ENCODE measurements at regions not wholly inside any gene's neighbourhood (a gene's known extent, or its start where the extent isn't known, plus 50 kb on each side); places are given as distances from the start of the nearest gene placed in this dataset.
"Not testable (repeated sequence)": the region's sequence is repeated elsewhere in the genome, so short reads cannot be mapped to it uniquely, and the experiment has no call there.

- FAIRE-seq (no peak), DNase-seq (ENCODE audit: insufficient read length, low spot score) (no peak)
Observed at GRCh38 chr4:78691334-78691754, 84.8 kb upstream of the BMP2K start.

GRCh38 chr4:78691971-78692821, 84.0 kb upstream of the BMP2K start:
- FAIRE-seq (no peak), DNase-seq (ENCODE audit: insufficient read length, low spot score) (no peak)

DNA sequence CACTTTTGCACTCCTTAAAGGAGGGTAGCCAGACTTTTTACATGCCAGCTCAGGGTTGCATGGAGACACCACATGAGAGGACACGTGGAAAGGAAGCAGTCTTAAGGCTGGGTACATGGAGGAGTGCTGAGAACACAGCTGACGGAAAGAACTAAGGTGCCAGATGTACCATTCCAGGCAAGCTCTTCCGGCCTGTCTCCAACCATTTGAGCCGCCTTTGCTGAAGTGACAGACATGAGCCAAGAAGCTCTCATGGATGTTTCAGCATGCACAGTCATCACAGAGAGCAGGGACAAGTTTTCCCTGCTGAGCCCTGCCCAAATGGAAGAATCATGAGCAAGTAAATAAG, 83.4 kb upstream of the BMP2K start:
- FAIRE-seq (no peak), DNase-seq (ENCODE audit: insufficient read length, low spot score) (no peak)

DNA sequence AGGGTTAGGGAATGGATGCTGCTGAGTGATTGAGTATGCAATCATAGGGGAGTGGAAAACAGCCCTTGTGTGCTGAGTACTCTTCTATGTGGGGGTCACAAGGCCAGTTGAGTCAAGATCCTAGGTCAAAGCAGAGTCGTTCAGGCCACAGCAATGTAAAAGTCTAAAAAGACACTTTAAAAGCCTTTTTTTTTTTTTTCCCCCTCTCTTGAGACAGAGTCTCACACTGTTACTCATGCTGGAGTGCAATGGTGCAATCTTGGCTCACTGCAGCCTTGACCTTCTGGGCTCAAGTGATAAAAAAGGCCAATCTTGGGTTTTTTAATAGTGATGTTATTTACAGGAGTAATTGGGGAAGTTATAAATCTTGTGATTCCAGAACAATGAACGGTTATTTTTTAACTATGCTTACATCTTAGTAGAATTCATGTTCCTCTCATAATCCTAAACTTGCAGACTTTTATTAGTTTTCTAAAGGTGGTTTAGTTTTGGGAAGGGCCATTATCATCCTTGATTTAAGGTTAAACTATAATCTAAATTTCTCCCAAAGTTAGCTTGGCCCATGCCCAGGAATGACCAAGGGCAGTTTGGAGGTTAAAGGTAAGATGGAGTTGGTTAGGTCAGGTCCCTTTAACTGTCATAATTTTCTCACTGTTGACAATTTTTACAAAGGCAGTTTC, 82.2 kb upstream of the BMP2K start:
- no peak for FAIRE-seq
- DNase-seq (ENCODE audit: insufficient read length, low spot score), result no peak

GRCh38 chr4:78694457-78694787, 81.7 kb upstream of the BMP2K start:
- DNase-seq (ENCODE audit: insufficient read length, low spot score) (no peak), FAIRE-seq (no peak)

- DNase-seq (ENCODE audit: insufficient read length, low spot score) (no peak), FAIRE-seq (no peak)
Observed at GRCh38 chr4:78695910-78696309, 80.2 kb upstream of the BMP2K start.

DNA sequence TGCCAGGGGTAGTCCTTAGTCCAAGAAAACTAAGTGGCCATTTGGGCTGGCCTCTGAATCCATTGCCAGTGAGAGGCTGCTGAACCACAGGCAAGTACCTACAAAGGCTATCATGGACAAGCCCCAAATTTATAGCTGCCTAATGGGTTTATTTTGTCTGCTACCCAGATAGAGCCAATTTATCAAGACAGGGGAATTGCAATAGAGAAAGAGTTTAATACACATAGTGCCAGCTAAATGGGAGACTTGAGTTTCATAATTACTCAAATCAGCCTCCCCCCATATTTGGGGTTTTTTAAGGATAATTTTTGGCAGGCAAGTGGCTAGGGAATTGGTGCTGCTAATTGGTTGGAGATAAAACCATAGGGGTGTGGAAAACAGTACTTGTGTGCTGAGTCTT, 73.1 kb upstream of the BMP2K start:
- FAIRE-seq (no peak), DNase-seq (ENCODE audit: insufficient read length, low spot score) (no peak)

DNA sequence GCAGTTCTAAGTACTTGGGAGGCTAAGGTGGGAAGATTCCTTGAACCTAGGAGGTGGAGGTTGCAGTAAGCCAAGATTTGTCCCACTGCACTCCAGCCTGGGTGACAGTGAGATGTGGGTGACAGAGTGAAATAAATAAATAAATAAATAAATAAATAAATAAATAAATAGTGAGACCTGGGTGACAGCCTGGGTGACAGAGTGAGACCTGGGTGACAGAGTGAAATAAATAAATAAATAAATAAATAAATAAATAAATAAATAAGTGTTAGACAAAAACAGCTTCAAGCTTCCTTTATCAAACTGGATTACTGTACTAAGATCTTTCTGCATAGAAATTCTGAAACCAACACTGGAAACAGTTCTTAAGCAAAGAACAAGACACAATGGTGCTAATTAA, 71.8 kb upstream of the BMP2K start:
- no peak for DNase-seq (ENCODE audit: insufficient read length, low spot score)
- no peak for FAIRE-seq

DNA sequence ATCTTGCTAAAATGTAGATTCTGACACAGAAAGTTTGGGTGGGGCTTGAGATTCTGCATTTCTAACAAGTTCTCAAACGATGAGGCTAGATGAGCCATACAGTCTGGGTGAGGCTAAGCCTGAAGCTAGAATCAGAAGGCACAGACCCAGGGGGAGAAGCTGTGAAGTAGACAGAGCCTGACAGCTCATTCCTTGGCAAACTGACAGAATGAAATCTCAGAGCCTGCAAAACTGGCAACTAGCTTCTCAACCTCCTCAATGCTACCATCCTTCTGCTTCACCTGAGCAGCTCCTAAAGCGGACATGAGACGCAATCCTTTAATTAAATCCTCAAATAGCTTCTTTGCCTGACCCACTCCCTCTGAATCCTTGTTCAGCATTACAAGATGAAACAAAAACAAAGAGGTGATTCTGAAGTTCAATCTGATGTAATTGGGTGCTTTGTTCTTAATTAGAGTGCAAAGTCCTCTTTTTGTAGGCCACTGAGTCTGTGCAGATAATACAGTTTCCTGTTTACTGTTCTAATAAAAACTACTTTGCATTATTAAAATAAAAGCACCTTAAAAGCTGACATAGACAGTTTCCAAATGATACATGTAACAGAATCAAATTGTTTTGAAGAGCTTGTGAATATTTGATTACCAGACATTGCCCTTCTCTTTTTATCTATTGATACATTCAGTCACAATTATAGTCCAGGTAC, 71.0 kb upstream of the BMP2K start:
- FAIRE-seq (no peak), DNase-seq (ENCODE audit: insufficient read length, low spot score) (no peak)

DNA sequence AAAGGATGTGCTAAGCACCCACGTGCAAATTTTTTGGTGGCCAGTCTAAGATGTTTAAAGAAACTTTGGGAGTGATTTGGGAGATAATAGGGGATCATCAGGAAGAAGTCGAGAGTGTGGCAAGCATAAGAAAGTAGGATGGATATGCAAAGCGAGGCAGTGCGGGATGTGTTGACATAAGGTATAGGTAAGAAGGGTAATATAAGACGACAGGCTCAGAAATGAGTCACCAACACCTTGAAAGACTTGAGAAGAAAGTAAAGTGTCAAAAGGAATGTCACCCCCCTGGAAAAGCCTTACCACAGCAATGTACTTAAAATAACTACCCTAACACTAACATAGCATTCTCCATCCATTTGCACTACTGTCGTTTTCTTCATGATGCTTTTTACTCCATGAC, 69.8 kb upstream of the BMP2K start:
- no peak for DNase-seq (ENCODE audit: insufficient read length, low spot score)
- FAIRE-seq, result no peak

GRCh38 chr4:78707268-78707667, 68.9 kb upstream of the BMP2K start:
- FAIRE-seq (no peak), DNase-seq (ENCODE audit: insufficient read length, low spot score) (no peak)

GRCh38 chr4:78707793-78708192, 68.4 kb upstream of the BMP2K start:
- DNase-seq (ENCODE audit: insufficient read length, low spot score), result no peak
- FAIRE-seq, result no peak

GRCh38 chr4:78710536-78710935, 65.6 kb upstream of the BMP2K start:
- FAIRE-seq, result no peak
- no peak for DNase-seq (ENCODE audit: insufficient read length, low spot score)

DNA sequence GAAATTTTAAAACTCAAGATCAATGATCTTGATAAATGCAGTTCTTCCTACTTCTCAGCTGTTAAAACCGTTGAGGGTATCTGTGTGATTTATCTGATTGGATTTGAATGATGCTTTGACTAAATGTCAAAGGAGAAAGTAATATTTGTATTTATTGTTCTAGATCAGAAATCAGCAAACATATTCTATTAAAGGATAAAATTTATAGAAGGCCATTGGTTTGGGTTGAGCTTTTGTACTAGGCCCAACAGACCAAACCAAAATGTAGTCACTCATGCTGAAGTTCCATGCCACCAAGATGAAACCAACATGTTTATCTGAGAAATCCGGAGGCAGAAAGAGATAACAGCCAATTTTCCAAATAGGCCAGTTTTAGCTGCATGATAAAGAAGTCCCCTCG, 64.5 kb upstream of the BMP2K start:
- FAIRE-seq (no peak), DNase-seq (ENCODE audit: insufficient read length, low spot score) (no peak)

GRCh38 chr4:78714598-78714997, 61.6 kb upstream of the BMP2K start:
- FAIRE-seq; DNase-seq (ENCODE audit: insufficient read length, low spot score): not testable (repeated sequence)

- not testable (repeated sequence) for FAIRE-seq; DNase-seq (ENCODE audit: insufficient read length, low spot score)
Observed at GRCh38 chr4:78715372-78715771, 60.8 kb upstream of the BMP2K start.

- not testable (repeated sequence) for FAIRE-seq; DNase-seq (ENCODE audit: insufficient read length, low spot score)
Observed at GRCh38 chr4:78717712-78718111, 58.4 kb upstream of the BMP2K start.

DNA sequence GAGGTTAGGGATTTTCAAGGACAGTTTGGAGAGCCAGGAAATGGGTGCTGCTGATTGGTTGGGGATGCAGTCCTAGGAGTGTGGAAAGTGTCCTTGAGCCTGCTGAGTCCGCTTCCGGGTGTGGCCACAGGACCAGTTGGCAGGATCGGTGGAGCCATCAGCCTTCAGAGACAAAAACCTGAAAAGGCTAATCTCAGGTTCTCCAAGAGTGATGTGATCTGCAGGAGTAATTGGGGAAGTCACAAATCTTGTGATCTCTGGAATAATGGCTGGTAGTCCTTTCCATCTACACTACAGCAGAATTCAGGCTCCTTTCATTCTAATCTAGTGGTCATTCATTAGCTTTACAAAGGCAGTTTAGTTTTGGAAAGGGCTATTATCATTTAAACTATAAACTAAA, 55.9 kb upstream of the BMP2K start:
- DNase-seq (ENCODE audit: insufficient read length, low spot score), result no peak
- FAIRE-seq, result no peak

DNA sequence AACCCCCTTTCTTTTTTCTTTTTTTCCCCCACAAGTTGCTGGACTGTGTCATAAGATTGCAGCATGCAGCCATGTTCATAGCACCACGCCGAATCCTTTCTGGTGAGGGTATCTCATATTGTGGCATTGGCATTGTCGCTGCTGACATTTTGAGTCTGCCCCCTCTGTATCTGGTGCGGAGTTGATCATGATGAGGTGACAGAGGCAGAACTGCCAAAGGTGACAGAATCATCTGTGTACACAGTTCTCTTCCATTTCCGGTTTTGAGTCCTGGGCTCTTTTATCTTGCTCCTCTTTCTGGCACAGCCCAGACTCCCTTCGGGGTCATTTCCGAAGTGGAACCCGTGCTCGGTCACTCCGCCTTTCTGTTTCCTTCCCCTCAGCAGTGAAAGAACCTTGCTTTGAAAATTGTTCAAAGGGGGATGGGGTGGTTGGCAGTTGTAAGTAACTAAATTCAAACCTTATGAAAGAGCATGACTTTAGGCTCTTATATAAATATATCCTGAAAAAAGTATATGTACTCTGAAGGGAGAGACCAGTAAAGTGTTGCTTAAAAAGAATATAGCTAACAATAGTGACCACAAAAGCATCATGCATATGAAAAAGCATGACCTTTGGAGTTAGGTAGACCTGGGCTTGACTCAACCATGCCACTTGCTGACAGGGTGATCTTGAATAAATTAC, 55.0 kb upstream of the BMP2K start:
- FAIRE-seq (no peak), DNase-seq (ENCODE audit: insufficient read length, low spot score) (no peak)

- FAIRE-seq (no peak), DNase-seq (ENCODE audit: insufficient read length, low spot score) (no peak)
Observed at GRCh38 chr4:78721747-78722146, 54.4 kb upstream of the BMP2K start.

- DNase-seq (ENCODE audit: insufficient read length, low spot score) (no peak), FAIRE-seq (no peak)
Observed at GRCh38 chr4:78722320-78722719, 53.8 kb upstream of the BMP2K start.

Measured in HTR-8/SVneo (cell line).